Mesenchymal stem cell (in vitro differentiated cells and primary cell): ENCODE measurements at regions not wholly inside any gene's neighbourhood (a gene's known extent, or its start where the extent isn't known, plus 50 kb on each side); places are given as distances from the start of the nearest gene placed in this dataset.

Experiments
- DNase-seq: peaks from one replicate; pipeline ENCODE4 v3.0.0-alpha.2; 2013
- H2AFZ ChIP-seq: one replicate; pipeline ENCODE4 v1.6.1; 2013; ENCODE audit warnings: low read depth, mild to moderate bottlenecking, control low read depth, inconsistent platforms, low read length, moderate library complexity
- H2AK5ac ChIP-seq: 2 replicates; pipeline ENCODE4 v1.6.1; 2013; ENCODE audit warnings: low read length, moderate library complexity, mild to moderate bottlenecking, inconsistent platforms; ENCODE audit not compliant: severe bottlenecking
- H2BK120ac ChIP-seq: one replicate; pipeline ENCODE4 v1.6.1; 2013; ENCODE audit warnings: low read depth, mild to moderate bottlenecking, inconsistent platforms, low read length, moderate library complexity
- H2BK12ac ChIP-seq, 2 experiments: one replicate each; pipeline ENCODE4 v1.6.1; 2013; ENCODE audit warnings: inconsistent platforms in 2 of 2, low read length in 2 of 2, mild to moderate bottlenecking in 2 of 2, moderate library complexity in 2 of 2, control low read depth in 1 of 2
- H2BK15ac ChIP-seq: one replicate; pipeline ENCODE4 v1.6.1; 2013; ENCODE audit warnings: mild to moderate bottlenecking, low read depth, inconsistent platforms; ENCODE audit not compliant: poor library complexity, severe bottlenecking
- H2BK5ac ChIP-seq: 2 replicates; pipeline ENCODE4 v1.6.1; 2013; ENCODE audit warnings: low read depth, mild to moderate bottlenecking, low read length, control low read depth, inconsistent platforms; ENCODE audit not compliant: poor library complexity, severe bottlenecking
- H3K14ac ChIP-seq, 2 experiments: one replicate each; pipeline ENCODE4 v1.6.1; 2013; ENCODE audit warnings: inconsistent platforms in 2 of 2, low read length in 2 of 2, control low read depth in 1 of 2, mild to moderate bottlenecking in 1 of 2, moderate library complexity in 1 of 2
- H3K18ac ChIP-seq, 2 experiments: one replicate each; pipeline ENCODE4 v1.6.1; 2013; ENCODE audit warnings: inconsistent platforms in 2 of 2, low read length in 2 of 2, control low read depth in 1 of 2, low read depth in 1 of 2, mild to moderate bottlenecking in 1 of 2
- H3K23ac ChIP-seq, 2 experiments: one replicate each; pipeline ENCODE4 v1.6.1; 2013; ENCODE audit warnings: inconsistent platforms in 2 of 2, low read length in 2 of 2, mild to moderate bottlenecking in 2 of 2, moderate library complexity in 2 of 2, control low read depth in 1 of 2
- H3K27ac ChIP-seq: 2 replicates; pipeline ENCODE4 v1.5.1; 2013; ENCODE audit warnings: mild to moderate bottlenecking, moderate library complexity, low read length, control low read depth, inconsistent platforms; ENCODE audit not compliant: poor library complexity, severe bottlenecking
- H3K27me3 ChIP-seq, 2 experiments: 2 replicates each; pipeline versions ENCODE4 v1.6.1 to v1.7.0; 2013; ENCODE audit warnings: low read length in 2 of 2, mild to moderate bottlenecking in 2 of 2, moderate library complexity in 2 of 2, control low read depth in 1 of 2, inconsistent platforms in 1 of 2; ENCODE audit not compliant: control insufficient read depth in 1 of 2, insufficient read depth in 1 of 2
- H3K36me3 ChIP-seq, 2 experiments: 2 replicates each; pipeline versions ENCODE4 v1.6.1 to v1.7.0; 2013; ENCODE audit warnings: low read length in 2 of 2, control low read depth in 1 of 2, inconsistent platforms in 1 of 2, low read depth in 1 of 2, mild to moderate bottlenecking in 1 of 2; ENCODE audit not compliant: insufficient read depth in 2 of 2, control insufficient read depth in 1 of 2
- H3K4ac ChIP-seq, 2 experiments: one replicate each; pipeline ENCODE4 v1.6.1; 2013; ENCODE audit warnings: inconsistent platforms in 2 of 2, low read length in 2 of 2, mild to moderate bottlenecking in 2 of 2, moderate library complexity in 2 of 2, control low read depth in 1 of 2, low read depth in 1 of 2
- H3K4me1 ChIP-seq: 2 replicates; pipeline ENCODE4 v1.6.1; 2013; ENCODE audit warnings: low read depth, low read length, control low read depth; ENCODE audit not compliant: control insufficient read depth, insufficient read depth
- H3K4me2 ChIP-seq: 2 replicates; pipeline ENCODE4 v1.6.1; 2013; ENCODE audit warnings: low read length, mild to moderate bottlenecking, inconsistent platforms; ENCODE audit not compliant: poor library complexity, severe bottlenecking
- H3K4me3 ChIP-seq, 2 experiments: 2 replicates each; pipeline versions ENCODE4 v1.5.1 to v1.7.0; 2013; ENCODE audit warnings: low read length in 2 of 2, mild to moderate bottlenecking in 2 of 2, control low read depth in 1 of 2, low read depth in 1 of 2; ENCODE audit not compliant: insufficient read depth in 1 of 2
- H3K79me1 ChIP-seq: replicated peaks from 2 replicates; pipeline ENCODE4 v1.6.1; 2013; ENCODE audit warnings: mild to moderate bottlenecking, control low read depth, low read length, inconsistent platforms; ENCODE audit not compliant: poor library complexity, severe bottlenecking
- H3K9ac ChIP-seq: 2 replicates; pipeline ENCODE4 v1.7.0; 2013; ENCODE audit warnings: mild to moderate bottlenecking, low read length, moderate library complexity
- H3K9me3 ChIP-seq: 2 replicates; pipeline ENCODE4 v1.7.0; 2013; ENCODE audit warnings: mild to moderate bottlenecking, low read length; ENCODE audit not compliant: control insufficient read depth
- H4K8ac ChIP-seq: one replicate; pipeline ENCODE4 v1.6.1; 2013; ENCODE audit warnings: inconsistent platforms, mild to moderate bottlenecking, low read length, moderate library complexity
- H4K91ac ChIP-seq: one replicate; pipeline ENCODE4 v1.6.1; 2013; ENCODE audit warnings: mild to moderate bottlenecking, low read length, inconsistent platforms
- WGBS: methylation state at CpG from one replicate; pipeline ENCODE4 v1.1.7; 2013; ENCODE audit warnings: mixed read lengths; 5-methylcytosine and 5-hydroxymethylcytosine counted together

- WGBS = 83% methylated on average over 5 of the region's 7 CpGs
- Histone ChIP-seq H2BK5ac (no peak overlapping the region), H3K4me2 (no peak overlapping the region), H4K8ac (no peak overlapping the region), H2BK120ac (no peak overlapping the region), H3K4me1 (no peaks in the 10 kb centered on the region), H3K14ac (no peak overlapping the region), H4K91ac (no peak overlapping the region), H3K36me3 (no peaks in the 10 kb centered on the region), H2AK5ac (no peak overlapping the region), H2AFZ (no peak overlapping the region), H2BK12ac (no peak overlapping the region), H3K23ac (no peak overlapping the region), H3K27me3 (peaks cover 0 to 7% of the 10 kb centered on the region in 2 experiments), H3K79me1 (no peaks in the 10 kb centered on the region), H2BK15ac (no peak overlapping the region), H3K4me3 (no peak overlapping the region), H3K4ac (no peak overlapping the region), H3K9ac (no peak overlapping the region), H3K18ac (no peak overlapping the region), H3K9me3 (no peaks in the 10 kb centered on the region), H3K27ac (no peak overlapping the region)
- no peak for DNase-seq
Measured at GRCh38 chr2:129711816-129712675, 267.4 kb upstream of the RAB6C start.

- no peak overlapping the region for H2BK15ac ChIP-seq
- H3K14ac ChIP-seq = no peak overlapping the region
- 88% methylated on average over 7 of the region's 7 CpGs for whole genome bisulfite sequencing
- no peak overlapping the region for H2AK5ac ChIP-seq
- H2BK120ac ChIP-seq = no peak overlapping the region
- H3K18ac ChIP-seq = no peak overlapping the region
- no peak overlapping the region for H2AFZ ChIP-seq
- DNase-seq = no peak
- H3K9ac ChIP-seq = no peak overlapping the region
- peaks cover 0 to 13% of the 10 kb centered on the region in 2 experiments for H3K27me3 ChIP-seq
- H3K79me1 ChIP-seq = no peaks in the 10 kb centered on the region
- H3K4me2 ChIP-seq = no peak overlapping the region
- H3K27ac ChIP-seq = no peak overlapping the region
- no peaks in the 10 kb centered on the region for H3K36me3 ChIP-seq
- no peaks in the 10 kb centered on the region for H3K9me3 ChIP-seq
- no peak overlapping the region for H2BK5ac ChIP-seq
- no peak overlapping the region for H3K4ac ChIP-seq
- H3K4me1 ChIP-seq = no peaks in the 10 kb centered on the region
- no peak overlapping the region for H2BK12ac ChIP-seq
- no peak overlapping the region for H3K23ac ChIP-seq
- H3K4me3 ChIP-seq = no peak overlapping the region
- H4K8ac ChIP-seq = no peak overlapping the region
- no peak overlapping the region for H4K91ac ChIP-seq
Measured at GRCh38 chr2:129712676-129712985, 266.8 kb upstream of the RAB6C start.

GRCh38 chr2:129713337-129713736, 266.1 kb upstream of the RAB6C start:
- Histone ChIP-seq H3K79me1 (no peaks in the 10 kb centered on the region), H3K23ac (no peak overlapping the region), H3K4me1 (no peaks in the 10 kb centered on the region), H3K4me3 (no peak overlapping the region), H2BK15ac (no peak overlapping the region), H4K8ac (no peak overlapping the region), H3K18ac (no peak overlapping the region), H4K91ac (no peak overlapping the region), H3K4me2 (no peak overlapping the region), H3K27ac (no peak overlapping the region), H2BK12ac (no peak overlapping the region), H3K4ac (no peak overlapping the region), H3K9ac (no peak overlapping the region), H2BK120ac (no peak overlapping the region), H2BK5ac (no peak overlapping the region), H3K14ac (no peak overlapping the region), H3K27me3 (peaks cover 0 to 15% of the 10 kb centered on the region in 2 experiments), H2AK5ac (no peak overlapping the region), H3K9me3 (no peaks in the 10 kb centered on the region), H2AFZ (no peak overlapping the region), H3K36me3 (no peaks in the 10 kb centered on the region)
- DNase-seq = no peak
- 84% methylated on average over 9 of the region's 9 CpGs for WGBS

- Histone ChIP-seq H3K36me3 (no peaks in the 10 kb centered on the region), H2BK15ac (no peak overlapping the region), H3K4me3 (no peak overlapping the region), H3K4me2 (no peak overlapping the region), H2AK5ac (no peak overlapping the region), H4K91ac (no peak overlapping the region), H4K8ac (no peak overlapping the region), H3K27ac (no peak overlapping the region), H3K79me1 (no peaks in the 10 kb centered on the region), H3K4me1 (no peaks in the 10 kb centered on the region), H3K23ac (no peak overlapping the region), H2BK12ac (no peak overlapping the region), H2BK5ac (no peak overlapping the region), H3K18ac (no peak overlapping the region), H2AFZ (no peak overlapping the region), H3K9ac (no peak overlapping the region), H3K4ac (no peak overlapping the region), H3K27me3 (peaks cover 0 to 24% of the 10 kb centered on the region in 2 experiments), H3K14ac (no peak overlapping the region), H2BK120ac (no peak overlapping the region), H3K9me3 (no peaks in the 10 kb centered on the region)
- DNase-seq = no peak
- WGBS = 74% methylated on average over 11 of the region's 12 CpGs
Measured at GRCh38 chr2:129716781-129717559, 262.5 kb upstream of the RAB6C start.
